NCI-H748 (cell line): ENCODE measurements at regions not wholly inside any gene's neighbourhood (a gene's known extent, or its start where the extent isn't known, plus 50 kb on each side); places are given as distances from the start of the nearest gene placed in this dataset.

Source experiments
- DNase-seq: peaks from one replicate; lab custom pipeline; 2025; ENCODE audit not compliant: unreplicated experiment; lab: John Stamatoyannopoulos, UW

DNA sequence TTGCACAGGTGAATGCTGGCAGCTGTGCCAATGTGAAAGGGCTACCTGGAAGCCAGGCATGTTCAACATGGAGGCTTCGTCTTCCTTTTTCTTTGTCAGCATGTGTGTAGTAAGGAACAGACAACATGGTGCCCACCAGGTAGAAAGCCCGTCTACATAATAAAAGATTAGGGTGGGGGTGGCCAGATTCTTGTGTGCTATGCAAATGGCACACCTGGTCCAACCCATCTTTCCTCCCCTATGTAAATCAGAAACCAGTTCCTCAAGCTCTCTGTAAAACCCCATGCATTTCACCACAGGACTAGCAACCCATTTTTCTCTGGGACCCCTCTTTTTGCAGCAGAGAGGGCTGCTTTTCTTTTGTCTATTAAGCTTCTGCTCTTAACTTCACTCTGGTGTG, 72.3 kb upstream of the ZP4 start:
- no peak for DNase-seq

DNA sequence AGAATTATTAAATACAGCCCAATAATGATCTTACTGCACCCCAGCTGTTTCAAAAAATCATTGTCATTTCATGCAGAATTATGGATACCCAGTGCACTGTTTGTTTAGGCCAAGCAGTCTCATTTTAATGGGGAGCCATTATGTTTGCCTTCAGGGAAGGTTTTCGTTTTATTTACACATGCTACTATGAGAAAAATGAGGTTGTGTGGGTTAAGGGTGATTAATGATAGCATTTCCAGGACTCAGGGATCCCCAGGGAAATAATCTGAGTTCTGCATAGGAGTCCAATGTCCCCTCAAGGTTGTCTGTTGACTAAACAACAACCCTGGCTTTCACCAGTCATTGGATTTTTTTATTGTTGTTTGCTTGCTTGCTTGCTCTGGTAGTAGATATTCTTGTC, 71.0 kb upstream of the ZP4 start:
- DNase-seq, result peak; percentile 1

DNA sequence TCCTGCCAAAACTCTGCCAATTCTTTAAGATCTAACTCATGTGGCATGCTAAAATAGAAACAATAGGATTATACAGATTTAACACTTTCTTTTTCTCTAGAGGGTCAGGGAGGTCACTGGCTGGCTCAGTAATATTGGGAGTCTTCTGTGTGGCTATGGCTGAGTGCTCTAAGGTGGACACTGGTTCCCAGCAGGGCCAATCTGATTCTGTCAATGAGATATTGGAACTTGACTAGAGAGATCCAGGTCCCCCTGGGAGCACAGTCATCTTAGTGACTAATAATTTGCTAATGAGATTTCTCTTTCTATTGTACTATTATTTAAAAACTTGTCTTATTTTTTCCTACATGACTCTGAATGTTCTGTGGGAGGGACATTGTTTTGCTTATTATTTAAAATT, 69.1 kb upstream of the ZP4 start:
- DNase-seq, result no peak

DNA sequence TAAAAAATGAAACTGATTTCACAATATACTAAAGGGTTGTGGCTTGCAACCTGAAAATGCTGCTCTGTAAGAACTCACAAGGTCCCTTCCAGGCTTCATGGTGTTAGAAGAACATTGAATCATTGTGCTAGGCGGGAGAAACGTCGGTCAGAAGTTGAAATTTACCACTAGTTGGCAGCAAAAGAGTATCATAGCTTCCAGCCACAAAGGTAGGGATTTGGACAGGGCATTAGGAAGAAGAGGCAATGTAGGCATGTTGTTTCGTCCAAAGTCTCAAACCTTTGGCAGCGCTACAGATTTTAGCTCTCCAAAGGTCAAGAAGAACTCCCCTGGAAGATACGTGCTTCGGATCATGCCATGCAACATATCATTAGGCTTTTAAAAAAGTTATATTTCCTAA, 62.5 kb upstream of the ZP4 start:
- peak; percentile 3 for DNase-seq
